Stimulated activated CD8-positive, alpha-beta memory T cell treated with anti-CD3 and anti-CD28 coated beads, Interleukin-12 subunit alpha, Interleukin-12 subunit beta, amount 100 ng/mL, for 24 hours (primary cell): ENCODE measurements at regions not wholly inside any gene's neighbourhood (a gene's known extent, or its start where the extent isn't known, plus 50 kb on each side); places are given as distances from the start of the nearest gene placed in this dataset.
"Not testable (repeated sequence)": the region's sequence is repeated elsewhere in the genome, so short reads cannot be mapped to it uniquely, and the experiment has no call there.

Experiments
- DNase-seq: peaks from one replicate; pipeline ENCODE4 v3.0.0-alpha.2; 2020; ENCODE audit errors: extremely low read depth

DNA sequence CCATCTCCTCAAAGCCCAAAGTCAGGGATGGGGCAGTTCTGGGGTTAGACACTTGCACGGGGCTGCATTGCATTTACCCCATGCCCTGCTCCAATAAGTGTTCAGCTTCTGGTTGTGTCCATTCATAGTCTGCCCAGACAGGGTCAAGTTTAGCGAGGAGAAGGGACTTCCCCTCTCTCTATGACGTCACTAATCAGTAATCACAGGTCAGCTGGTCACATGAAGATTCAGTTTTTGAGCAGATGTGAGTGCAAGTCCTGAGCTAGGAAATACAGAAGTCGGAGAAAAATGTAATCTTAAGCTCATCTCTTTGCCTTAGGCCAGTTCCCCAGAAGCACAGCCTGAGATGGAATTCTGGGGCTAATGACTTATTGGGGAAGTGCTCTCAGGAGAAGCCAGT lies 310.1 kb downstream of the TSHZ3 start:
- DNase-seq = no peak

DNA sequence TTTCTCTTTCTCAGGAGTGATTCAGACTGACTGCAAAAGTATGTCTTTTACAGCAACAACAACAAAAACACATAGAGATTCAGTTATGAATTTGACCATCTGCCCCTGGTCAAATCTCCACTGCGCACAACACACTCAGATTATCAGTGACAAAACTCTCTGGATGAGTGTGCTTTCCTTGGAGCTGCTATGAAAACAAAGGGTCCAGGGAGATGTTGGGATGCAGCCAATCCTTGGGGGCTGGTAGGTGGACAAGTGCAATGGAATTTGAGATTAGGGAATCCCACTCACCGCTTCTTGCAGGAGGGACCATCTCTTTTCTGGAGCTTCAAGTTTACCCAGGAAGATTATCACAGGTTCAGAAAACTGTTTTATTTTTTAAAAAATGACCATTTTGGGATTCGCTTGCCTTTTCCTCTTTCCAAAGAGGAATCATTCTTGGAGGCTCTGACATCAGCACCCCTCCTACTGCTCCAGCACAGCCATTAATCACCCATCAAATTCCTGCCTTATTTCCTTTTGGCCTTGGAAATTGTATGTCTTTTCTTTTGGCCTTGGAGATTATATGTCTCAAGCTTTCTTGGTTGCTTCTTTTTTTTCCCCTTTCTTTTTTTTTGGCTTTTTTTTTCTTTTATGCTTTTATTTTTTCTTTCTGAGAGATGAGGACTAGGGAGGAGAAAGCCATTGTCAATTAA lies 311.8 kb downstream of the TSHZ3 start:
- no peak for DNase-seq

GRCh38 chr19:31031455-31031854 lies 317.8 kb downstream of the TSHZ3 start:
- DNase-seq = not testable (repeated sequence)

- no peak for DNase-seq
Measured at GRCh38 chr19:31023038-31023437, 326.2 kb downstream of the TSHZ3 start.

- DNase-seq = no peak
Measured at GRCh38 chr19:31018936-31019335, 330.3 kb downstream of the TSHZ3 start.

GRCh38 chr19:31015778-31016177 lies 333.5 kb downstream of the TSHZ3 start:
- no peak for DNase-seq

DNA sequence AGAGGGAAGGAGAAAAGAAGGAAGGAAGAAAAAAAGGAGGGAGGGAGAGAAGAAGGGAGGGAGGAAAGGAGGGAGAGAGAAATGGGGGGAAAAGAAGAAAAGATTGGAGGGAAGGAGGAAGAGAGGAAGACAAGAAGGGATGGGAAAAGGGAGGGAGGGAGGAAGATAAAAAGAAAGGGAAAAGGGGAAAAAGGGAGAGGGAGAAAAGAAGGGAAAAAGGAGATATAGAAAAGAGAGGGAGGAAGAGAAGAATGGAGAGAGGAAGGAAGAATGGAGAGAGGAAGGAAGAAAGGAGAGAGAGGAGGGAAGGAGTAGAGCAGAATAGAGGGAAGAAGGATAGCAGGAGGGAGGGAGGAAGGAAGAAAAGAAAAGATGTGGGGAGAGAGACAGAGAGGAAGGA lies 334.6 kb downstream of the TSHZ3 start:
- no peak for DNase-seq

GRCh38 chr19:31013384-31014020 lies 335.7 kb downstream of the TSHZ3 start:
- no peak for DNase-seq

GRCh38 chr19:31002518-31003244 lies 346.6 kb downstream of the TSHZ3 start:
- DNase-seq = no peak

DNA sequence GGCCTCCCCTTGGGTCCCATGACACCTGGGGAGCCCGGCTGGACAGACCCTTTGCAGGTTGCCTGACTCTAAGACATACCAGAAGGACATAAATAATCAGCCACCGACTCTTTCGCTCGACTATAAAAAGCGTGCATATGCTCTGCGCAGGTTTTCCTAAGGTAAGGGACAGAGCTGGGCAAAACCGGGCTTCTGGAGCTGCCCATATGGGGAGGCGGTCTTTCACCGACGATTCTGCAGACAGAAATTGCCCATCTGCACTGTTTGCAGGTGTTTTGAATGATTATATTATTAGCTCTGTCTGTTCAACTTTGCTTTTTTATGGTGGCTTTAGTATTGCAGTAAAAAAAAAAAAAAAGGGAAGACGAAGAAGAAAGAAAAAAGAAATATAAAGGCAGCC lies 347.2 kb downstream of the TSHZ3 start:
- DNase-seq = no peak

GRCh38 chr19:31000913-31001312 lies 348.3 kb downstream of the TSHZ3 start:
- DNase-seq = no peak

GRCh38 chr19:30999726-31000125 lies 349.5 kb downstream of the TSHZ3 start:
- DNase-seq = no peak

- DNase-seq = no peak
Measured at GRCh38 chr19:30997222-30997621, 352.0 kb downstream of the TSHZ3 start.

GRCh38 chr19:30978639-30979038 lies 370.6 kb downstream of the TSHZ3 start:
- DNase-seq = no peak

DNA sequence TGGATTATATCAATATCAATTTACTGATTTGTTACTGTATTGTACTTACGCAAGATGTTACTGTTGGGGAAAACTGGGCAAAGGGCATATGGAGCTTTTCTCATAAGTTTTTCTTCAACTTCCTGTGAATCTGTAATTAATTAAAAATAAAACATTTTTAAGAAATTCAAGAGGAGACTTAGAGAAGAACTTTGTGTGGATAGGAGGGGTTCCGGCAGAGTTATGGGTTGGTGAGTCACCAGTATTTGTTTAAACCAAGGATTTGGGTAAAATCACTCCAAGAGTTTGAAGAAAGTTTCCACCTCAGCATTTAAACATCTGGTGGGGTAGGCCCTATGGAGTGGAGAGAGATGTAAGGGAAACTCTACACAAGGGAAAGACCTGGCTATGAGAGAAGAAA lies 379.6 kb downstream of the TSHZ3 start:
- DNase-seq = no peak

- DNase-seq = no peak
Measured at GRCh38 chr19:30968841-30969399, 380.3 kb downstream of the TSHZ3 start.

DNA sequence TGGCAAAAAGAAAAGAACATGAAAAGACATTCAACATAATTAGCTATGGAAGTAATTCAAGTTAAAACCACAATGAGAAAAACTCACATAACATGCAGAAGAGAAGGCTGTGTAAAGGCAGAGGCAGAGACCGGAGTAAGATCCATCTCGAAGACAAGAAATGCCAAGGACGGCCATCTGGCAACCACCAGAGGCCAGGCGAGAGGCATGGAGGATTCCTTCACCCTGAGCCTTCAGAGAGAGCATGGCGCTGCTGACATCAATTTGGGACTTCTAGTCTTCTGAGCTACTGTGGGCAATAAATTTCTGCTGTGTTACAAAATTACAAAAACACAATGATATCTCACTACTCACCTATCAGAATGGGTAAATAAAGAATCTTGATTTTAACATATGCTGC lies 381.0 kb downstream of the TSHZ3 start:
- DNase-seq = no peak

DNA sequence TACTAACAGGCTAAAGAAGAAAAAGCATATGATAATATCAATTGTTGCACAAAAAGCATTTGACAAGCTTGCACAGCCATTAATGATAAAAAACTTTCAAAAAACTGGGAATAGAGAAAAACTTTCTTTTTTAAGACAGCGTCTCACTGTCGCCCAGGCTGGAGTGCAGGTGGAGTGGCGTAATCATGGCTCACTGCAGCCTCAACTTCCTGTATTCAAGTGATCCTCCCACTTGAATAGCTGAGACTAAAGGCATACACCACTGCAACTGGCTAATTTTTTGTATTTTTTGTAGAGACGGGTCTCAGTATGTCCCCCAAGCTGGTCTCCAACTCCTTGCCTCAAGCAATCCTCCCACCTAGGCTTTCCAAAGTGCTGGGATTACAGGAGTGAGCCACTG lies 382.8 kb downstream of the TSHZ3 start:
- DNase-seq = no peak

DNA sequence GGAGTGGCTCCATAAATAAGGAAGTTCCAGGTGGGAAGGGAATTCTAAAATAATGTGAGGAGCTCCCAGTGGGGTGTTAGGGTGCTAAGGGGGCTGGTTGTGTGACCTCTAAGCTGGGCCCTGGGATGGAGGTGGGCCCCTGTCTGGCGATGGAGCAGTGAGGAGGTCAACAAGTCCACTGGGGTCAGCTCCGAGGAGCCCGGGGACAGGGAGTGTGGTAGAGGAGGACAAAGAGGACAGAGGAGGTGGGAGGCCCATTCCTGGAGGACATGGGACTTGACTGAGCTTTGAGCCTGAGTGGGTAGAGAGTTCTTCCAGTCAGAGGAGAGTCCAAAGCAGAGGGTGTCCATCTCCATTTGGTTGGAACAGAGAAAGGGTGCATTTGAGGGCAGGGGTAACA lies 390.2 kb downstream of the TSHZ3 start:
- DNase-seq = no peak

- no peak for DNase-seq
Measured at GRCh38 chr19:30955112-30956104, 393.8 kb downstream of the TSHZ3 start.

- not testable (repeated sequence) for DNase-seq
Measured at GRCh38 chr19:30944276-30944932, 404.8 kb downstream of the TSHZ3 start.
